IMR-90 (cell line): ENCODE measurements at regions not wholly inside any gene's neighbourhood (a gene's known extent, or its start where the extent isn't known, plus 50 kb on each side); places are given as distances from the start of the nearest gene placed in this dataset.

Experiments used
- ATAC-seq: fragments of 200-7000 bp; cut with Tn5 transposase; 2 replicates; pipeline ENCODE4 v1.9.1; 2020; ENCODE audit warnings: low read depth, mild to moderate bottlenecking, moderate library complexity
- BruUV-seq: library from RNA; stranded (reverse); fragments of 400-500 nt; replicated peaks from 2 replicates; lab custom pipeline; 2021; lab: Mats Ljungman, UMichigan
- CTCF ChIA-PET: fragments of 300-600 bp; formaldehyde crosslinking; extraction: SDS; loops from one replicate; lab custom pipeline; 2021; ENCODE audit warnings: antibody characterized with exemption; lab: Yijun Ruan, JAX
- POLR2A ChIA-PET: fragments of 300-600 bp; sonication (Branson Sonifier 250); formaldehyde crosslinking; loops from one replicate; lab custom pipeline; 2022; ENCODE audit warnings: antibody characterized with exemption; ENCODE audit not compliant: unreplicated experiment; lab: Charles Lee
- DNase-seq: peaks from one replicate; pipeline ENCODE4 v3.0.0; 2013
- H2AFZ ChIP-seq: replicated peaks from 2 replicates; pipeline ENCODE3; 2013; ENCODE audit warnings: low read length, mild to moderate bottlenecking; ENCODE audit not compliant: poor library complexity
- H2AK5ac ChIP-seq: 2 replicates; pipeline ENCODE4 v1.6.1; 2013; ENCODE audit warnings: low read depth, low read length, inconsistent platforms
- H2AK9ac ChIP-seq: replicated peaks from 2 replicates; pipeline ENCODE3; 2013; ENCODE audit warnings: mild to moderate bottlenecking, low read depth, low read length, moderate library complexity; ENCODE audit not compliant: poor library complexity
- H2BK120ac ChIP-seq: 2 replicates; pipeline ENCODE4 v1.6.1; 2013; ENCODE audit warnings: low read depth, low read length, inconsistent platforms
- H2BK15ac ChIP-seq: 3 replicates; pipeline ENCODE4 v1.6.1; 2013; ENCODE audit warnings: low read depth, low read length, inconsistent platforms
- H2BK20ac ChIP-seq: 2 replicates; pipeline ENCODE4 v1.6.1; 2013; ENCODE audit warnings: low read depth, mild to moderate bottlenecking, inconsistent platforms, low read length, moderate library complexity
- H2BK5ac ChIP-seq: 2 replicates; pipeline ENCODE4 v1.6.1; 2013; ENCODE audit warnings: mild to moderate bottlenecking, low read depth, low read length, inconsistent platforms; ENCODE audit not compliant: poor library complexity, severe bottlenecking
- H3K14ac ChIP-seq: replicated peaks from 2 replicates; pipeline ENCODE4 v1.6.1; 2013; ENCODE audit warnings: low read depth, low read length, inconsistent platforms
- H3K18ac ChIP-seq: 2 replicates; pipeline ENCODE4 v1.6.1; 2013; ENCODE audit warnings: low read depth, low read length, control low read depth
- H3K23ac ChIP-seq: 2 replicates; pipeline ENCODE4 v1.6.1; 2013; ENCODE audit warnings: low read depth, low read length, inconsistent platforms
- H3K27ac ChIP-seq: 2 replicates; pipeline ENCODE4 v1.5.1; 2013; ENCODE audit warnings: mild to moderate bottlenecking, control low read depth, low read length; ENCODE audit not compliant: insufficient read depth
- H3K27me3 ChIP-seq: 2 replicates; pipeline ENCODE4 v1.6.1; 2013; ENCODE audit warnings: low read length; ENCODE audit not compliant: control insufficient read depth, insufficient read depth
- H3K36me3 ChIP-seq: 2 replicates; pipeline ENCODE4 v1.6.1; 2013; ENCODE audit warnings: low read length, mixed read lengths; ENCODE audit not compliant: control insufficient read depth, insufficient read depth
- H3K4ac ChIP-seq: 2 replicates; pipeline ENCODE4 v1.6.1; 2013; ENCODE audit warnings: low read depth, low read length, inconsistent platforms
- H3K4me1 ChIP-seq: 2 replicates; pipeline ENCODE4 v1.6.1; 2013; ENCODE audit warnings: low read length, mixed read lengths; ENCODE audit not compliant: control insufficient read depth, insufficient read depth
- H3K4me2 ChIP-seq: 2 replicates; pipeline ENCODE4 v1.6.1; 2013; ENCODE audit warnings: low read depth, mild to moderate bottlenecking, control low read depth, low read length, moderate library complexity
- H3K4me3 ChIP-seq: 2 replicates; pipeline ENCODE4 v1.5.1; 2013; ENCODE audit warnings: low read depth, mild to moderate bottlenecking, control low read depth, low read length, moderate library complexity; ENCODE audit not compliant: insufficient read depth
- H3K56ac ChIP-seq: 2 replicates; pipeline ENCODE4 v1.6.1; 2013; ENCODE audit warnings: low read length, inconsistent platforms; ENCODE audit not compliant: insufficient read depth; ENCODE audit errors: extremely low read depth
- H3K79me1 ChIP-seq, 2 experiments: 2 replicates each; pipeline ENCODE4 v1.6.1; 2013; ENCODE audit warnings: low read length in 2 of 2, inconsistent platforms in 1 of 2, low read depth in 1 of 2
- H3K9ac ChIP-seq: 2 replicates; pipeline ENCODE4 v1.6.1; 2013; ENCODE audit warnings: low read depth, low read length, control low read depth
- H3K9me1 ChIP-seq: 2 replicates; pipeline ENCODE4 v1.6.1; 2013; ENCODE audit warnings: low read length, inconsistent platforms; ENCODE audit not compliant: insufficient read depth
- H3K9me3 ChIP-seq: 2 replicates; pipeline ENCODE4 v1.6.1; 2013; ENCODE audit warnings: low read length; ENCODE audit not compliant: control insufficient read depth, insufficient read depth
- H4K20me1 ChIP-seq: 2 replicates; pipeline ENCODE4 v1.6.1; 2013; ENCODE audit warnings: low read length, inconsistent platforms; ENCODE audit not compliant: insufficient read depth
- H4K5ac ChIP-seq: 2 replicates; pipeline ENCODE4 v1.6.1; 2013; ENCODE audit warnings: mild to moderate bottlenecking, low read depth, low read length, control low read depth
- H4K8ac ChIP-seq, 2 experiments: 2 replicates each; pipeline ENCODE4 v1.6.1; 2013; ENCODE audit warnings: low read depth in 2 of 2, low read length in 2 of 2, control low read depth in 1 of 2, inconsistent platforms in 1 of 2
- H4K91ac ChIP-seq: 2 replicates; pipeline ENCODE4 v1.6.1; 2013; ENCODE audit warnings: low read depth, low read length, inconsistent platforms; ENCODE audit not compliant: insufficient read depth
- BHLHE40 ChIP-seq: fragments of 150-350 bp; IDR thresholded peaks from 2 replicates; pipeline ENCODE4 v1.6.1; 2016; ENCODE audit warnings: mild to moderate bottlenecking, low read depth, low read length
- CEBPB ChIP-seq: IDR thresholded peaks from 2 replicates; pipeline ENCODE4 v1.6.1; 2012; ENCODE audit warnings: low read depth, low read length, improper control_type of control experiment
- CHD1 ChIP-seq: IDR thresholded peaks from 2 replicates; pipeline ENCODE4 v1.6.1; 2012; ENCODE audit warnings: low read depth, low read length, improper control_type of control experiment
- CTCF ChIP-seq: conservative IDR thresholded peaks from 2 replicates; pipeline ENCODE4 v1.5.1; 2012; ENCODE audit warnings: mild to moderate bottlenecking, low read depth, low read length, improper control_type of control experiment
- ELK1 ChIP-seq: fragments of 150-350 bp; IDR thresholded peaks from 2 replicates; pipeline ENCODE4 v1.6.1; 2016; ENCODE audit warnings: low read depth, mild to moderate bottlenecking, low read length, moderate library complexity, borderline replicate concordance
- MAFK ChIP-seq: IDR thresholded peaks from 2 replicates; pipeline ENCODE4 v1.6.1; 2012; ENCODE audit warnings: low read depth, low read length, improper control_type of control experiment
- NFE2L2 ChIP-seq: fragments of 150-350 bp; IDR thresholded peaks from 2 replicates; pipeline ENCODE4 v1.6.1; 2016; ENCODE audit warnings: low read depth, mild to moderate bottlenecking, low read length
- POLR2A ChIP-seq: IDR thresholded peaks from 2 replicates; pipeline ENCODE4 v1.6.1; 2012; ENCODE audit warnings: mild to moderate bottlenecking, low read depth, low read length
- RCOR1 ChIP-seq: IDR thresholded peaks from 2 replicates; pipeline ENCODE4 v1.6.1; 2012; ENCODE audit warnings: mild to moderate bottlenecking, low read length, improper control_type of control experiment; ENCODE audit not compliant: insufficient replicate concordance
- RFX5 ChIP-seq: IDR thresholded peaks from 2 replicates; pipeline ENCODE4 v1.8.0; 2012; ENCODE audit warnings: low read depth, mild to moderate bottlenecking, low read length, moderate library complexity
- SMC3 ChIP-seq: fragments of 150-350 bp; IDR thresholded peaks from 2 replicates; pipeline ENCODE4 v1.6.1; 2016; ENCODE audit warnings: low read depth, mild to moderate bottlenecking, antibody characterized with exemption, low read length, moderate library complexity
- USF2 ChIP-seq: fragments of 150-350 bp; IDR thresholded peaks from 2 replicates; pipeline ENCODE4 v1.6.1; 2017; ENCODE audit warnings: mild to moderate bottlenecking, antibody characterized with exemption, low read length, low read depth
- WGBS, 2 experiments: methylation state at CpG; one replicate each; pipeline versions ENCODE4 v1.1.5 to v1.1.7; 2013; ENCODE audit warnings: missing lambda C conversion rate in 2 of 2; ENCODE audit not compliant: insufficient read length in 1 of 2; ENCODE audit errors: extremely low coverage in 2 of 2; 5-methylcytosine and 5-hydroxymethylcytosine counted together
- dilution Hi-C: fragments of 300-500 bp; cut with HindIII; formaldehyde crosslinking; loops from one replicate; pipeline ENCODE4 v1.14.3; 2018; ENCODE audit warnings: low sequenced_read_pairs; ENCODE audit not compliant: unreplicated experiment
- in situ Hi-C: fragments of 300-500 bp; cut with MboI; formaldehyde crosslinking; loops from 3 replicates; pipeline ENCODE4 v1.14.3; 2019; ENCODE audit warnings: low sequenced_read_pairs, inconsistent platforms, mixed read lengths
- intact Hi-C: fragments of 100-400 bp; cut with micrococcal nuclease; formaldehyde crosslinking; loops from 2 replicates; pipeline ENCODE4 v1.10.0; 2022

DNA sequence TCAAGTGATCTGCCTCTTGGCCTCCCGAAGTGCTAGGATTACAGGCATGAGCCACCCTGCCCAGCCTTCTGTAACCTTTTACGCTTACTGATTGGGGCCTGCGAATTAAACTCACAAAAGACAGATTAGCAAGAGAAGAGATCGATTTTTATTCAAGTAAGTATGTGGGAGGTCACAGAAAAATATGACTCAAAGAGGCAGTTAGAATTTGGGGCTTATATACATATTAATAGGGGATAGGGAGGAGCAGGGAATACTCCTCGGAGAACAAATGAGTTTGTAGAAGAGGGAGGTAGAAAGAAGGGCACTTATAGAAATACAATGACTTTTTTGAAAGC is 78.9 kb downstream of the CD24 start:
- H3K9me3 ChIP-seq: no peaks in the 10 kb centered on the region
- H2BK20ac ChIP-seq: no peak overlapping the region
- no peak overlapping the region for H2BK120ac ChIP-seq
- ChIA-PET POLR2A (no interaction called here), CTCF (no interaction called here)
- no CpG with 5 or more reads among the region's 5 CpGs for WGBS, 2 experiments
- dilution Hi-C loops: no loop called here
- in situ Hi-C loops: no loop called here
- no peaks in the 10 kb centered on the region for H4K20me1 ChIP-seq
- H2BK15ac ChIP-seq: no peak overlapping the region
- no peak overlapping the region for H4K91ac ChIP-seq
- H3K4me2 ChIP-seq: no peak overlapping the region
- H3K27ac ChIP-seq: no peak overlapping the region
- H3K9ac ChIP-seq: no peak overlapping the region
- no peak overlapping the region for H2BK5ac ChIP-seq
- BruUV-seq: no TSS peak
- TF ChIP-seq SMC3 (no peak), MAFK (no peak), USF2 (no peak), CHD1 (no peak), CEBPB (no peak), RCOR1 (no peak), BHLHE40 (no peak), CTCF (no peak), RFX5 (no peak), POLR2A (no peak), NFE2L2 (no peak), ELK1 (no peak)
- H4K5ac ChIP-seq: no peak overlapping the region
- no peaks in the 10 kb centered on the region for H3K79me1 ChIP-seq
- no peak overlapping the region for H4K8ac ChIP-seq
- H3K36me3 ChIP-seq: no peaks in the 10 kb centered on the region
- H3K27me3 ChIP-seq: peaks cover 5% of the 10 kb centered on the region; the same call in 1 of the 2 replicates
- H2AK9ac ChIP-seq: no peak overlapping the region
- H3K14ac ChIP-seq: no peak overlapping the region
- H3K4me1 ChIP-seq: no peaks in the 10 kb centered on the region
- H3K18ac ChIP-seq: no peak overlapping the region
- no peak overlapping the region for H3K23ac ChIP-seq
- H3K4me3 ChIP-seq: no peak overlapping the region
- H3K9me1 ChIP-seq: no peaks in the 10 kb centered on the region
- no peak overlapping the region for H3K56ac ChIP-seq
- no peak for ATAC-seq
- H2AFZ ChIP-seq: no peak overlapping the region
- DNase-seq: no peak
- intact Hi-C loops: no loop called here
- H3K4ac ChIP-seq: no peak overlapping the region
- H2AK5ac ChIP-seq: no peak overlapping the region
